Fibroblast of upper back skin (primary cell): ENCODE measurements at regions not wholly inside any gene's neighbourhood (a gene's known extent, or its start where the extent isn't known, plus 50 kb on each side); places are given as distances from the start of the nearest gene placed in this dataset.
"Not testable (repeated sequence)": the region's sequence is repeated elsewhere in the genome, so short reads cannot be mapped to it uniquely, and the experiment has no call there.

ENCODE experiments used
- DNase-seq: peaks from one replicate; pipeline ENCODE4 v3.0.0-alpha.2; 2013

DNA sequence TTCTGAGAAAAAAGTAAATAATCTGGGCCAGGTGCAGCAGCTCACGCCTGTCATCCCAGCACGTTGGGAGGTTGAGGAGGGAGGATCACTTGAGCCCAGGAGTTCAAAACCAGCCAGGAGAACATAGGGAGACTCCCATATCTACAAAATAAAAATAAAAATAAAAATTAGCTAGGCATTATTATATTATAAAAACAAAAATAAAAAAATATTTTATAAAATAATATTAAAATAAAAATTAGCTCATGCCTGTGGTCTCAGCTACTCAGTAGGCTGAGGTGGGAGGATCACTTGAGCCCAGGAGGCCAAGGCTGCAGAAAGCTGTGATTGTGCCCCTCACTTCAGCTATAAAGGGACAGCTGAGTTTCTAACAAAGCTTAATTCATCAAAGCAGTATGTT lies 362.9 kb downstream of the SMOC2 start:
- DNase-seq, result no peak

DNA sequence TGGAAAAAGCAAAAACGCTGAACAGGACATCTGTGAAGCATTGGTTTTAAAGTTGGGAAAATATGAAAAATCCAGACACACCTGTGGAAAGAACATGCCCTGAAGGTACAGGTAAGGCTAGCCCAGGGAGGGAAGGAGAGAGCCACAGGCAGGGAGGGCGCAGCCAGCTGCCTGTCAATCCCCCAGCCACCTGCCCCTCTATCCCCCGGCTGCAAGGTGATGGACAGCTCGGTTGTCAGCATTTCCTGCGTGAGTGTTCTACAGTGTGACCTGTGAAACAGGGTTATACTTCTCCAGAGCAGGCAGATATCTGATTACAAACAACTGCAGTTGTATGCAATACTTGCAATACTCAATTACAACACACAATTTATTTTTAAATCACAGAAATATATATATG lies 358.1 kb downstream of the SMOC2 start:
- no peak for DNase-seq

DNA sequence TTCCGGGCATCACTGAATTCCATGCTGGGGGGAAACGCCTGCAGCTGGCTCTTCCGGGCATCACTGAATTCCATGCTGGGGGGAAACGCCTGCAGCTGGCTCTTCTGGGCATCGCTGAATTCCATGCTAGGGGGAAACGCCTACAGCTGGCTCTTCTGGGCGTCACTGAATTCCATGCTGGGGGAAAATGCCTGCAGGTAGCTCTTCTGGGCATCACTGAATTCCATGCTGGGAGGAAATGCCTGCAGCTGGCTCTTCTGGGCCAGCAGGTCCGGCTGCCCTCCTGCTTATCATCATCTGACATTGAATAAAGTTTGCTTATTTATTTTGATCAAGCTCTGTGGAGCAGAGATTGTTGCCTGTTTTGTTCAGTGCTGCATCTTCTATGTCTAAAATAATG lies 355.1 kb downstream of the SMOC2 start:
- no peak for DNase-seq

DNA sequence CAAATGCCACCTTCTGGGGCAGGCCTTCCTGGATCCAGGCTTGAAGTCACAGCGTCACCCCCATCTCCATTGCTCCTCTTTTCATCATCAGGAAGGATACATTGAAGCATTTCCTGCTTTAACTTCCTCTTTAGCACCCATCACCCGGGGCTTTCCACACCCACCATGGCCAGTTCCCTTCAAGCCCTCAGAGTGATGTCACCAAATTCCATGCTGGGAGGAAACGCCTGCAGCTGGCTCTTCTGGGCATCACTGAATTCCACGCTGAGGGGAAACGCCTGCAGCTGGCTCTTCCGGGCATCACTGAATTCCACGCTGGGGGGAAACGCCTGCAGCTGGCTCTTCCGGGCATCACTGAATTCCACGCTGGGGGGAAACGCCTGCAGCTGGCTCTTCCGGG lies 354.6 kb downstream of the SMOC2 start:
- DNase-seq, result not testable (repeated sequence)

DNA sequence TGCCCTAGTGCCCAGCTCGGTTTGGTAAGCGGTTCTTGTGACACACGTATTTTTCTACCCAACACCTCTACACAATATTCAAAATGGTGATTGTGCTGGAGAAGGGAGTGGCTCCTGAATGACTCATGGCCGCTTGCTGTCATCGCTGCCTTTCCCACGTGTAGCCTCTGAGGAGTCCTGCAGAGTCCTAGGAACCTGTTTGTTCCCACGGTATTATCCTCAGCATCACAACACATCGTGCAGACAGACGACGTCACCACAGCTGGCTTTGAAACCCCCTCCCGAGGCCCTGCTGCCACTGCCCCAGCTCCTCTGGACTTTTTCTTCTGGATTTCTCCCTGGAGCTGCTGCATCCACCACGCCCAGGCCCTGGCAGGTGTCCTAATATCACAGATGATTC lies 353.5 kb downstream of the SMOC2 start:
- DNase-seq, result no peak

DNA sequence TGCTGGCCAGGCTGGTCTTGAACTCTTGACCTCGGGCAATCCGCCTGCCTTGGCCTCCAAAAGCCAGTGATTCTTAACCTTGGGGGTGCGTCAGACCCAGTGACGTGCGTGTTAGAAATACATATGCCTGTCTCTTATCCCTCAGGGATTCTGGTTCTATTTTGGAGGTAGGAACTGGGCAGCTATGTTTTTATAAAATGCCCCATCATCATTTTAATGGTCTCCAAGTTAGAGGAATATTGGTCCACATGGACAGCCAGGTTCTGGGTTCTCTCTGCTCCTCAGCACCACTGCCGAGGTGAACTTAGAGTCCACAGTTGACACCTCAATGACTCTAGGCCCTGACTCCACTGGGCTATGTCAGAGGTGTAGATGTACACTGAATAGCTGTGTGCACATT lies 352.7 kb downstream of the SMOC2 start:
- DNase-seq, result no peak

DNA sequence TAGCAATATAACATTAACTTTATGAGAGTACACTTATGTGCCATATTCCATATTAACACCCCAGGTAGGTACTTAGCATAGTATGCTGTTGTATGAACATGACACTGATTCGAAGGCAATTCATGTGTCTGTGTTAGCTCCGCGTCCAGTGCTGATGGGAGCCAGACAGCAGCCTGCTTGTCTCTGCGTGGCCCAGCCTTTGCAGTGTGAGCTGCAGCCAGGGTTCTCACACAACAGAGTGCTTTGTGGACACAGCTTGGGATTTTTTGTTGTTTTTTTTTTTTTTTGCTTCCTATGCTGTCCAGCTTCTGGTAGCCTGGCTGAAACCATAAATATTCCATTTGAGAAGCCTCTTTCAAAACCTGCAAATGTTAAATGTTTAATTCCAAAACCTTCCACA lies 350.9 kb downstream of the SMOC2 start:
- no peak for DNase-seq

DNA sequence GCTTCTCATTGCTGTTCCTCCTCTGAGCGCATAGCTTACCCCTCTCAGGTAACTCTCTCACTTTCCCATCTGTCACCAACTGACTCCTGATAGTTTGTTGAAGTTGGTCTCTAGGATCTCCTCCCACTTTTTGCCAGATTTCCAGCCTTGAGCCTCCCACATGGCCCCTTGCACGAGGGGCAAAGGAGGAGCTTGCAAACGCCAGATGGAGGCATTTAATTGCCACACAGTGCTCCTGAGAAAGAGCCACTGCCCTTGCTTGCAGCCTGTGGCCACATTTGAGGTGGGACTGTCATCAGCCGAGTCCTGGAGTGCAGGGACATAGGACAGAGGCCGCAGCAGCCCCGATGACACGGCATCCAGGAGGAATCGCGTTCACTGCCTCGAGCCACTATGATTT lies 348.7 kb downstream of the SMOC2 start:
- DNase-seq, result no peak

DNA sequence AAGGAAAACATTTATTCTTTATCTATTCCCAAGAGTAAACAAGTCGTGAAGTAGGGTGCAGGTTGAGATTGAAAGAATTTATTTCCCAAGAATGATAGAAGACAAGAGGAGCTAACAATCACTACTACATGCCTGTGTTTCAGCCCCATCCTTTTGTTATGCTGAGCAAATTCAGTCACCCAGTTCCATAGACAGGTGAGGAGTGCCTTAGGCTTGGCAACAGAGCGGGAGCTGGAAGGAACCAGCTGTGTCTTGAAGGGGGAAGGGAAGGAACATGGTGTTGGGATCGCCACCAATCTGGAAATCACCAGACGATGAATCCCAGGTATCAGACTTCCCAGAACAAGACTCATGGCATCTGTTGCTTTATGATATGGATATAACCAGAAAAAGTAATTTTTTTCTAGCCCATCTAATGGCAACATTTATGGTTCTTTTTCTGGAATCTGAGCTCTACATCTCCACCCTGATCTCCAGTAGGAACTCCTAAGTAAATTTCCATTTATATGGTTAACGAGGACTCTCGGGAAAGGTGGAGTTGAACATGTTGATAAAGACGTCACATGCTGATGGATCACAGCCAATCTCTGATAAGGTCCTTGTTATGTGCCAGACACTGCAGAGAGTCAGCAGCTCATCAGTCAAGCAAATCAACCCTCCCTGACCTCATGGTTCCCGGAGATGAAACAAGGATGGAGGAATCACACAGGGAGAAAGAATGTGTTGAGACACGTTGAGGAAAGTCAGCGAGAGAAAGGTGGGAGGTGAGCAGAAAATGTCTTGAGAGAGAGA lies 344.9 kb downstream of the SMOC2 start:
- DNase-seq, result no peak

DNA sequence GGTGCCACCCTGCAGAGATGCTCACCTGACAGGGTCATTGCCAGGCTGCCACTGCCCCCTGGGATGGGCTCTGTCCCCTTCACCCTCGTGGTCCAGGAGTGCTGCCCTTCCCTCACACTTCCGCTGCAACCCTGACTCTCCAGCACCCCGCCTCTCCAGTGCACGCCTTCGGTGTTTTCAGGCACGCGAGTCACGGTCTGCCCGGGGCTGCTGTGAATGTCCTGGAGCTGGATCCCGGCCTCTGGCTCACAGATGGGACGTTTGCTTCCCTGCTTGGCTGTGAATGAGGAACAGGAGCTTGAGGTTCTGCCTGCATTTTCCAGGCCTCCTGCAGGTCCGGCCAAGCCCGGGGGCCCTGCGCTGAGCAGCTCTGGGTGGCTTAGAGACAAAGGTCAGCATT lies 343.4 kb downstream of the SMOC2 start:
- no peak for DNase-seq

DNA sequence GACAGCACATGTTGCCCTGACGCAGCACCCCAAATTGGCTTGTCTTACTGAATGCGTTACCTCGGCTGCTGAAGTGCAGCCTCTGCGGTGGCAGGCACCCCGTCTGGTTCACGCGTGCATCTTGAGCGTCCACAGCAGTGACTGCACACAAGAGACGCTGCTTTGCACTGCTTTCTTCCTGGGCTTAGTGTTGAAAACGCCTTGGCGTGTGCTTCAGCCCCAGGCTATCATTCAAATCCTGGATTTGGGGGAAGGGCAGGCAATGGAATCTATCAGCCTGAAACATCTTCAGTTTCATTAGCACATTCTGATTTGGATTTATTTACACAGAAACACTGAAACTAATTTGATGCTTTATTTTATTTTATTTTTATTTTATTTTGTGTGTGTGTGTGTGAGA lies 342.7 kb downstream of the SMOC2 start:
- DNase-seq, result no peak

DNA sequence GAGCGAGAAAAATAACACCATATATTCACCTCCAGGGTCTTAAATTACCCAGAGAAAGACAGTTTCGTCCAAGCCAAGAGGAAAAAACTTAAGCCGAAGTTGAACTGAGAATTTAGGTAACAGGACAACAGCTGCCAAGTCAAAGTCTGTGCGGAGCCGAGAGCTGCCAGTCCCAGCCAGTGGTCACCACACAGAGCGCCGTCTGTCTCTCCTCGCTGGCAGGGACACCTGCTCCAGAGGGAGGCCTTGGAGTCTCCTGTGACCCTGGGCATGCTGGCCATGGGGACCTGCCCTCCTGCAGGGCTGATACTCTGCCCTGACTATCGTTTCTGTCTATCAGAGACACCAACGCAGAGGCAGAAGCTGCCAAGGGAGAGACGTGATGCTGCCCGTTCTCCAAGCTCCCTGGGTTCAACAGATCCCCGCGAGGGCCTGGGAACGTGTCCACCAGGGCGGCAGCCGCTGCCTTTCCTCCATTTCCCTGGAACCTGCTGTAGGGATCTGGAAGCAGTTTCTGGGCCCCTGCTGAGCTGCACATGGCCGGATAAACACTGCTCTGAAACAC lies 341.3 kb downstream of the SMOC2 start:
- no peak for DNase-seq

DNA sequence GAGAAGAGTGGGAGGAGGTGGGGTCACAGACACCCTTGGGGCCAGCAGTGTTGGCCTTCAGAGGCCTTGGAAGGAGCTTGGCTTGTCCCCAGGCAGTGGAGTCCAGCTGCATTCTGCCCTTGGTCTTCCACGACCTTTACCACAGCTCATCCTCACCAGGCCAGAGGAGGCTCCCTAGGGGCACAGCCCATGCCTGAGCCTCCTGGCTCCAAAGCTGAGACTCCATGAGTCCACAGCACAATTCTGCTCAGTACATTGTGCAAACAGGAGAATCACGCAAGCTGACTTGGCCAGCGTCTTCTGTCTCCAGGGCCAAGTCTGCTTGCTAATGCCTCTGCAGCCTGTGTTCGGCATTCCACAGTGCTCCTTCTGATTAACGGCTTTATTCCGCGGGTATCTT lies 337.2 kb downstream of the SMOC2 start:
- DNase-seq, result peak; percentile 27

DNA sequence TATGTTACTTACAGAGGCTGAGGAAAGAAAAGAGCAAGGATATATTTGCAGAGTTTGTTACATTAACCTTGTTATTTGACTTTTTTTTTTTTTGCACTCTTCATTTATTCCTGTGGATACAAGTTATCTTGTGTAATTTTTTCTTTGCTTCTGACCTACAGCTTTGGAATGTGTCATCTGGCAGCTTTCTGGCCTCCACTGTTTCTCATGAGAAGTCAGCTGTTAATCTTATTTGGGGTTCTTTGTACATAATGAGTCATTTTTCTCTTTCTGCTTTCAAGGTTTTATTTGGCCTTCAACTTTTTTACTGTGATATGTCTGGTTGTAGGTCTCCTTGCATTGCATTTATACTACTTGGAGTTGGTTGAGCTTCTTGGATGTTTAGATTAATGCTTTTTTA lies 333.4 kb downstream of the SMOC2 start:
- peak; percentile 28 for DNase-seq

DNA sequence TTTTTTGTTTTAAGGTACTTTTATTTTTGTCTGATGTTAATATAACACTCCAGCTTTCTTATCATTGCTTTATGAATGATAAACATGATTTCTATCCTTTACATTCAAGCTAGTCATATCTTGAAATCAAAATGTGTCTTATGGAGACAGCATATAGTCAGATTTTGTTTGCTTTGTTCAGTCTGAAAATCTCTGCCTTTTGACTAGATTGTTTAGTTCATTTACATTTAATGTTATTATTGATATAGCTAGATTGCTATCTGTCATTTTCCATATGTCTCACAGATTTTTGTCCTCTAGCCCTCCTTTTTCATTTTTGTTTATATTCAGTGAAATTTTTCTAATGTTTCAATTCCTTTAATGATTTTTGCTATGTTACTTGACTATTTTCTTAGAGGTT lies 332.8 kb downstream of the SMOC2 start:
- no peak for DNase-seq

DNA sequence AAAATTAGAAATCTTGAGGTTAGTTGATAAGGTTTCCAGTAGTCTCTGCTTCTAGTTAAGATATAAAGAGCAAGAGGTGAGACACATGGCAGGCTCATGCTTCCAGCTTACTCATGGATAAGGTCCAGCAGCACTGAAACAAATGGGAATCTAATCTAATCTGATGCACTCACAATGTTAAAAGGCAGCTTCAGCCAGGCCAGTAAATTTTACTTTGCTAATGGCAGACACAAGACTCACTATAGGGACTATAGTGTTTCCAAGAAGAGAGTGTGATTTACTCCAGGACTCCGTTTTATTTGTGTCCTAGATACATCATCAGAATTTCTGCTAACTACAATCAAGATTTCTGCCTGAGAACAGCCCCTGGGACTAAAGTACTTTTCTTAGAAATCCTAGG lies 324.8 kb downstream of the SMOC2 start:
- DNase-seq, result no peak

DNA sequence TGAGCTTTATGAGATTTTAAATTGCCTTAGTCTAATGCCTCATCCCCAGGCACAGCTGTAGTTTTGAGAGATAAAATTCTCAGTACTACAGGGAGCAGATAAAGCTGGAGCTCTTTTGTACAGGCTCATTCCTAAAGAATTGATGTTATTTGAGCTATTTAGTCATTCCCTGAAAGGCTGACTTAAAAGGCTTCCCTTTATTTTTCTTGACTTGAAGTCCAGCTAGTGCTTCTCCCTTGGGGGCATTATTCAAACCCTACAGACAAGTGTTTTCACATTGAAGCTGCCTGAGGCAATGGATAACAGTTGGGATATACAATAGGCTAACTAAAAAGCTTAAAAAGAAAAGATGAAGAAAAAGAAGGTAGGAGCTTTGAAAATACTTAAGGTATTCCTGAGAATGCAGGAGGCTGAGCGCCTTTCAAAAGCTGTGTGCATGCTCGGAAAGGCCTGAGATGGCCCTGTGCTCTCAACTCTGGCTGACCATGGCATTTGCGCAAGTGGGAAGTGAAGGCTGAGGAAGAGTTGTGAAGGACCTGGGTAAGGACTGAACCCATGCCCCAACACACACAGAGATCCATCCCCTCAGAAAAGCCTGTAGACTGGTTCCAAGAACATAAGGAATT lies 315.1 kb downstream of the SMOC2 start:
- peak; percentile 89 for DNase-seq

DNA sequence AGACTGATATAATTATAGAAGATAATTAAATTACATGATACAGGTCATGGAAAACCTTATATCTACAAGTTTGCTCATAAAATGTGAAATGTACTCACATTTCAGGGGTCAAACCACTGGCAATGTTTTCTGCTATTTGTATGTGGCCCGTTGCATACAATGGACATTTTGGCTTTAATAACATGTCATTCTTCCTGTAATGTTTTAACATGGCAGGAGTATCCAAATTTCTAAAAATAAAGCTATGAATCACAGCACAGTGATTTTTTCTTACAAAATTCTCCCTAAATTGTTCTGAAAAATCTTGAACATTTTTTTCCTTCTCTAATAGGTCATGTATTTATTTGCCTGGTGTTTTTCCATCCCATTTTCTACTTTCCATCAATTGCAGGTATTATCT lies 305.7 kb downstream of the SMOC2 start:
- no peak for DNase-seq

DNA sequence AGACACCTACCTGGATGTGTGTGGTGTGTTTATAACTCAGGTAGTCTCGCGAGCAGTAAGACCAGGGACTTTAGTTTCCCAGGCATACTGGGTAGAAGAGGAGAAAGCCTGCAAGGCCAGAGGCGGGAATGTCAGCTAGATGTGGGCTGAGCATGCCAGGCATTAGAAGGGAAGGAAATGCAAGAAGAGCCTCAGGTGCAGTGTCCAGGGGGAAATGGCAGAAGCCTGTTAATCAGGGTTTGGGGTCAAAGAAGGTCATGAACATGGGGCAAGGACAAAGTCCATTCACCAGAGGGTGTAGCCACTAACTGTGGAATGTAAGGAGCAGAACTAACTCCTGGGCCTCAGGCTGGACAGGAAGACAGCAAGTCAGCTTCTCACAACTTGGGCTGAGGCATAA lies 305.0 kb downstream of the SMOC2 start:
- DNase-seq, result no peak

DNA sequence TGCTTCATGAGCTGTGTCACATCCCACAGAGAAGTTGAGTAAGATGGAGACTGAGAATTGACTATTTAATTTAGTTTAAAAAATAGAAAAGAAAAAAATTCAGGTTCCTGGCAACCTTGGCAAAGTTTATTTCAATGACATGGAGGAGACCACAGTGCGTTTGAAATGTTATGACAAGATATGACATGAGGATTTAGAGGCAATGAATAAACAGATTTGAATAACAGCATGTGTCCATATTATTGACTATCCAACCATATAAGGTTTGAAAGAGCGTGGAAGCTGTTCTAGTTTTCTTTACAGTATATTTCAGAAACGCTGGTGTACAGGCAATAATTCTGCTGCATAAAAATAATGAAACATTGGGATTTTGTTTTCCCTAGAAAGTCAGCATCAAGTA lies 303.9 kb downstream of the SMOC2 start:
- DNase-seq, result no peak

DNA sequence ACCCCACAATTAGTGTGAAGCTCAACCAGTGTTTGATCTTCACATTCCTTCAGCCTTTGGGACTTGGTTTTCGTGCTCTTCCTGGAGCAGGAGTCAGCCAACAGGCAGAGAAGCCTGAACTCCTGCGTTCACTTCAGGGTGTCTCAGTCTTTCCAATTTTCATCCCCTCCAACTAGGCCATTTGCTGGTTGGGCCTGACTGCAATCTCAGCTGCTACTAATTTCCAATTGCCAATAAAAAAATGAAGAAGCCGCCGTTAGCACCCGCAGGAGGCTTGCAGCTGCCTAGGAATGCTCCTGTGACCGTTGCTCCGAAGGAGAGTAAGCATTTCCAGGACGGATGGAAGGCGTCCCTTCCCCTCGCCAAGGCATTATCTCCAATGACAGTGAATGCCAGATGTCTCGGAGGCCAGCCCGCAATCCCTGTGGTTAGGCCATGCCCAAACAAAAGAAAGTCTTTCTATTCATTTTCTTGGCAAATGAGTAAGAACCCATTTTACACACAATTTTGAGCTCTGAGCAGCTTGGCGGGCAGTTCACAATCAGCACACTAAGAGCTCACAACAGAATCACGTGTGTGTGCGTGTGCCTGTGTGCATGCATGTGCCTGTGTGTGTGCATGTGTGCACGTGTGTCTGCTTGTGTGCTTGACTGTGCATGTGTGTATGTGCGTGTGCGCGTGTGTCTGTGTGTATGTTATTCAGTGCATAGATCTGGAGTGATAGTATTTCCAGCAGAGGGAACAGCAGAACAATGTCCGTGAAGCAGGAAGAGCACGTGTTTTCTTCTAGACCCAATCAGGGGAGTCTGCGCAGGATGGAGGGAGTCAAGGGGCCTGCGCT lies 301.2 kb downstream of the SMOC2 start:
- DNase-seq, result no peak

DNA sequence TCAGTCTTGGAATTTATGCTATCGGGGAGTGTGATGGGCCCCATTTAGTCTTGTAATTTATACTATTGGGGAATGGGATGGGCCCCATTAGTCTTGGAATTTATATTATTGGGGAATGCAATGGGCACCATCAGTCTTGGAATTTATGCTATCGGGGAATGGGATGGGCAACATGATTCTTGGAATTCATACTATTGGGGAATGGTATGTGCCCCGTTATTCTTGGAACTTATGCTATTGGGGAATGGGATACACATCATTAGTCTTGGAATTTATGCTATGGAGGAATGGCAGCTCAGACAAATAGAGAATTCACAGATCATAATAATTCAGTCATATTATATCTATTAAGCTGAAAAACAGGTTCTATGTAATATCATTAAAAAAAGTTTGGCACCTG lies 300.3 kb downstream of the SMOC2 start:
- no peak for DNase-seq

DNA sequence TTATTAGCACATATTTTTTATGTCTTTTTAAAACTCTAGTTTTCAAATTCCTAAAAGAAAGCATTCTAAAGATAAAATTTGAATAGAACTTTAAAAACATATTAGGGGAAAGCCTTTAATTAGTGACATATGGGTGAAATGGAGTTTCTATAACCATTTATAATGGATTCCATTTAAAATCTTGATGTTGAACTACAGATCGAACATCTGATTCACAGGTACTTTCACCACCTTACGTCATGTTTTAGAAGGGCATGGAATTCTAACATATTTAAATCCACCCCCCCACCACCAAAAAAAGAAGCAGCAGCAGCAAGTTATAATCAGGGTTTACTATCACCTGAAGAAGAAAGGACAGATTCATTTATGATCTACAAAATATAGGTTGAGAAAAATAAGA lies 298.4 kb downstream of the SMOC2 start:
- no peak for DNase-seq

DNA sequence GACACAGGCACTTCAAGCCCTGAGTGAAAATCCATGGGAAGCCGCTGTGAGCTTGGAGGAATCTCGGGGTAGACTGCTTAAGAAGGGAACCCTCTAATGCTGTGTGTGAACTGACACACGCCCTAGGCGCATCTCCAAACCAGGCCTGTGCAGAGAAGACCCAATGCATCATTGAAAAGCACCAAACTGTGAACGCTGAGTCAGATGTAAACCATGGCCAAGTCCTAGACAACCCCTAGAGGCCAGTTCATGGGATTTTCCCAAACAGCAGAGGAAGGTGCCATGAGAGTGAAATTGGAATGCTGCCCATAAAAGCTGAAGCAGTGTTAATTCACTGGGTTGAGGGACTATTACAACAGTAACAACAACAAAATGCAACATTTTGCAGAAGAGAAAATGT lies 296.5 kb downstream of the SMOC2 start:
- DNase-seq, result no peak
